A673 (cell line): ENCODE measurements at regions not wholly inside any gene's neighbourhood (a gene's known extent, or its start where the extent isn't known, plus 50 kb on each side); places are given as distances from the start of the nearest gene placed in this dataset.

Source experiments
- BruUV-seq: library from RNA; stranded (reverse); fragments of 400-500 nt; replicated peaks from 2 replicates; lab custom pipeline; 2021; lab: Mats Ljungman, UMichigan
- CTCF ChIA-PET: fragments of 300-600 bp; sonication (Branson Sonifier 250); formaldehyde crosslinking; loops from one replicate; lab custom pipeline; 2022; ENCODE audit warnings: antibody characterized with exemption; lab: Charles Lee
- POLR2A ChIA-PET: fragments of 300-600 bp; sonication (Branson Sonifier 250); formaldehyde crosslinking; loops from one replicate; lab custom pipeline; 2022; ENCODE audit warnings: antibody characterized with exemption; ENCODE audit not compliant: low non-redundant PET; lab: Charles Lee
- DNase-seq: peaks from one replicate; pipeline ENCODE4 v3.0.0-alpha.2; 2015; ENCODE audit warnings: low spot score
- H3K27ac ChIP-seq: fragments of 200-600 bp; sonication (generic); 2 replicates; pipeline ENCODE4 v1.5.1; 2016; ENCODE audit warnings: mixed run types, low read depth, mild to moderate bottlenecking, mixed read lengths, antibody characterized with exemption, low read length; ENCODE audit not compliant: poor library complexity, severe bottlenecking
- H3K27me3 ChIP-seq: fragments of 200-600 bp; sonication (generic); replicated peaks from 2 replicates; pipeline ENCODE4 v1.6.1; 2017; ENCODE audit warnings: mixed run types, low read depth, mild to moderate bottlenecking, mixed read lengths, antibody characterized with exemption, low read length; ENCODE audit not compliant: insufficient read depth, poor library complexity
- H3K36me3 ChIP-seq: fragments of 200-600 bp; sonication (generic); 2 replicates; pipeline ENCODE4 v1.6.1; 2016; ENCODE audit warnings: mixed run types, mild to moderate bottlenecking, mixed read lengths, antibody characterized with exemption, low read length; ENCODE audit not compliant: insufficient read depth, poor library complexity, severe bottlenecking
- H3K4me1 ChIP-seq: fragments of 200-600 bp; sonication (generic); 2 replicates; pipeline ENCODE4 v1.6.1; 2017; ENCODE audit warnings: mixed run types, mild to moderate bottlenecking, mixed read lengths, antibody characterized with exemption, low read length; ENCODE audit not compliant: insufficient read depth, poor library complexity, severe bottlenecking
- H3K4me3 ChIP-seq: fragments of 200-600 bp; sonication (generic); 2 replicates; pipeline ENCODE4 v1.5.1; 2016; ENCODE audit warnings: low read depth, mixed run types, mild to moderate bottlenecking, mixed read lengths, low read length; ENCODE audit not compliant: poor library complexity, severe bottlenecking
- H3K9me3 ChIP-seq: fragments of 200-600 bp; sonication (generic); 2 replicates; pipeline ENCODE4 v1.6.1; 2016; ENCODE audit warnings: mixed run types, low read depth, mild to moderate bottlenecking, mixed read lengths, antibody characterized with exemption, low read length; ENCODE audit not compliant: poor library complexity, severe bottlenecking
- EZH2 ChIP-seq: fragments of 200-600 bp; sonication (generic); IDR thresholded peaks from 2 replicates; pipeline ENCODE4 v1.6.1; 2017; ENCODE audit warnings: borderline replicate concordance, low read depth, mild to moderate bottlenecking, mixed read lengths, antibody characterized with exemption, low read length; ENCODE audit not compliant: poor library complexity, severe bottlenecking
- intact Hi-C: fragments of 100-400 bp; cut with micrococcal nuclease; formaldehyde crosslinking; loops from one replicate; pipeline ENCODE4 v1.10.0; 2022; ENCODE audit not compliant: unreplicated experiment
- TF ChIP-seq, protein P1 (sequence below): fragments of 300-800, 200-600 bp; sonication (generic); conservative IDR thresholded peaks from 2 replicates; pipeline ENCODE4 v1.5.1; 2017; ENCODE audit warnings: low read depth, mild to moderate bottlenecking, antibody characterized with exemption, low read length, moderate library complexity, mixed read lengths

DNA sequence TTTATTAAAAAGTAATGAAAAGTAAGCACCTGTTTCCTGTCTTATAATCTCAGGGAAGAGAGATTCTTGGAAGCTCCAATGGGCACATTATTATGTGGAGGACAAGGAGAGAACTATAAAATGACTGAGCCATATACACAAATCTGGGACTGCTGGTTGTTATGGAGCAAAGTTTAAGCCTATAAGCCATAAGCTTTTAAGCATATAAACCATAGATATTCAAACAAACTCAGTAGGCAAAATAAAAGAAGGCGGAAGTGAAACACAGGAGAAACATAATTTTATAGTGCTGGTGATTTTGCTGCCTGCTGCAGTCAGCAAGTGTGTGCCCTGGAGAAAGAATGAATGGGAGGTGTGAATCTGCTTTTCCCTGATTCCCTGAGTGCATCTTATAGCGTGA is 274.4 kb downstream of the KIF20B start:
- BruUV-seq = no TSS peak
- no peak overlapping the region for H3K27ac ChIP-seq
- no peaks in the 10 kb centered on the region for H3K36me3 ChIP-seq
- ChIA-PET POLR2A (no interaction called here), CTCF (no interaction called here)
- no peak for DNase-seq
- intact Hi-C loops = no loop called here
- H3K9me3 ChIP-seq = no peaks in the 10 kb centered on the region
- no peaks in the 10 kb centered on the region for H3K4me1 ChIP-seq
- peaks cover 49% of the 10 kb centered on the region for H3K27me3 ChIP-seq
- no peak overlapping the region for H3K4me3 ChIP-seq
- no peak for TF ChIP-seq EZH2
- TF ChIP-seq, protein P1, sequence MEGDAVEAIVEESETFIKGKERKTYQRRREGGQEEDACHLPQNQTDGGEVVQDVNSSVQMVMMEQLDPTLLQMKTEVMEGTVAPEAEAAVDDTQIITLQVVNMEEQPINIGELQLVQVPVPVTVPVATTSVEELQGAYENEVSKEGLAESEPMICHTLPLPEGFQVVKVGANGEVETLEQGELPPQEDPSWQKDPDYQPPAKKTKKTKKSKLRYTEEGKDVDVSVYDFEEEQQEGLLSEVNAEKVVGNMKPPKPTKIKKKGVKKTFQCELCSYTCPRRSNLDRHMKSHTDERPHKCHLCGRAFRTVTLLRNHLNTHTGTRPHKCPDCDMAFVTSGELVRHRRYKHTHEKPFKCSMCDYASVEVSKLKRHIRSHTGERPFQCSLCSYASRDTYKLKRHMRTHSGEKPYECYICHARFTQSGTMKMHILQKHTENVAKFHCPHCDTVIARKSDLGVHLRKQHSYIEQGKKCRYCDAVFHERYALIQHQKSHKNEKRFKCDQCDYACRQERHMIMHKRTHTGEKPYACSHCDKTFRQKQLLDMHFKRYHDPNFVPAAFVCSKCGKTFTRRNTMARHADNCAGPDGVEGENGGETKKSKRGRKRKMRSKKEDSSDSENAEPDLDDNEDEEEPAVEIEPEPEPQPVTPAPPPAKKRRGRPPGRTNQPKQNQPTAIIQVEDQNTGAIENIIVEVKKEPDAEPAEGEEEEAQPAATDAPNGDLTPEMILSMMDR = no peak

DNA sequence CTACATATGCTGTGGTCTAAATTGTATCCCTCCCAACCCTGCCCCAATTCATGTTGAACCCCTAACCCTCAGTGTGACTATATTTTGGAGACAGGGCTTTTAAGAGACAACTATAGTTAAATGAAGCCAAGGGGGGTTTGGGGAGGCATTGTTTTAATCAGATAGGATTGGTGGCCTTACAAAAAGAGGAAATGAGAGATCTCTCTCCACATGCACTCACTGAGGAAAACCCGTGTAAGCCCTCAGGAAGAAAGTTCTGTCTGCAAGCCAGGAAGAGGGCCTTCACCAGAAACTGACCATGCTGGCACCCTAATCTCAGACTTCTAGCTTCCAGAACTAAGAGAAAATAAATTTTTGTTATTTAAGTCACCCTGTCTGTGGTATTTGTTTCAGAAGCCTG is 276.7 kb downstream of the KIF20B start:
- no TSS peak for BruUV-seq
- Histone ChIP-seq H3K36me3 (no peaks in the 10 kb centered on the region), H3K4me1 (no peaks in the 10 kb centered on the region), H3K9me3 (no peaks in the 10 kb centered on the region), H3K27me3 (peaks cover 37% of the 10 kb centered on the region), H3K4me3 (no peak overlapping the region), H3K27ac (no peak overlapping the region)
- intact Hi-C loops = no loop called here
- POLR2A ChIA-PET = no interaction called here
- CTCF ChIA-PET = no interaction called here
- no peak for DNase-seq
- TF ChIP-seq, protein P1 = no peak
- no peak for TF ChIP-seq EZH2

DNA sequence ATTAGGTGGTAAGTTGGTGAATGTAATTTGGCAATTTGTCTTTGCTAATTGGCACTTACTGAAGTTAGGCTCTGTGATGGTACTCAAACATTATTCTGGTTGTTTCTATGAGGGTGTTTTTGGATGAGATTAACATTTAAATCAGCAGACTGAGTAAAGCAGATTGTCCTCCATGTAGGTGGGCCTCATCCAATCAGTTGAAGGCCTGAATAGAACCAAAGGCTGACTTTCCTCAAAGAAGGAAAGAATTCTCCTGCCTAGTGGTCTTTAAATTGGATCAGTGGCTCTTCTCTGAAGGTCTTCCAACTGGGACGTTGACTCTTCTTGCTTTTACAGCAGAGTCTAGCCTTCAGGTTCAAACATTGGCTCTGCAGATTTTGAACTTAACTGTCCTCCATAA is 278.3 kb downstream of the KIF20B start:
- ChIA-PET CTCF (no interaction called here), POLR2A (no interaction called here)
- Histone ChIP-seq H3K27ac (no peak overlapping the region), H3K27me3 (peaks cover 34% of the 10 kb centered on the region), H3K4me1 (no peaks in the 10 kb centered on the region), H3K9me3 (no peaks in the 10 kb centered on the region), H3K36me3 (no peaks in the 10 kb centered on the region), H3K4me3 (no peak overlapping the region)
- DNase-seq = no peak
- no TSS peak for BruUV-seq
- intact Hi-C loops = no loop called here
- no peak for TF ChIP-seq EZH2
- TF ChIP-seq, protein P1 = no peak
